Stimulated activated CD8-positive, alpha-beta memory T cell treated with anti-CD3 and anti-CD28 coated beads, Interleukin-7, amount 100 ng/mL, for 4 hours (primary cell): ENCODE measurements at regions not wholly inside any gene's neighbourhood (a gene's known extent, or its start where the extent isn't known, plus 50 kb on each side); places are given as distances from the start of the nearest gene placed in this dataset.

Source experiments
- DNase-seq, 2 donors: peaks; one replicate each; pipeline ENCODE4 v3.0.0-alpha.2; 2020; ENCODE audit warnings: low read depth in 2 of 2

DNA sequence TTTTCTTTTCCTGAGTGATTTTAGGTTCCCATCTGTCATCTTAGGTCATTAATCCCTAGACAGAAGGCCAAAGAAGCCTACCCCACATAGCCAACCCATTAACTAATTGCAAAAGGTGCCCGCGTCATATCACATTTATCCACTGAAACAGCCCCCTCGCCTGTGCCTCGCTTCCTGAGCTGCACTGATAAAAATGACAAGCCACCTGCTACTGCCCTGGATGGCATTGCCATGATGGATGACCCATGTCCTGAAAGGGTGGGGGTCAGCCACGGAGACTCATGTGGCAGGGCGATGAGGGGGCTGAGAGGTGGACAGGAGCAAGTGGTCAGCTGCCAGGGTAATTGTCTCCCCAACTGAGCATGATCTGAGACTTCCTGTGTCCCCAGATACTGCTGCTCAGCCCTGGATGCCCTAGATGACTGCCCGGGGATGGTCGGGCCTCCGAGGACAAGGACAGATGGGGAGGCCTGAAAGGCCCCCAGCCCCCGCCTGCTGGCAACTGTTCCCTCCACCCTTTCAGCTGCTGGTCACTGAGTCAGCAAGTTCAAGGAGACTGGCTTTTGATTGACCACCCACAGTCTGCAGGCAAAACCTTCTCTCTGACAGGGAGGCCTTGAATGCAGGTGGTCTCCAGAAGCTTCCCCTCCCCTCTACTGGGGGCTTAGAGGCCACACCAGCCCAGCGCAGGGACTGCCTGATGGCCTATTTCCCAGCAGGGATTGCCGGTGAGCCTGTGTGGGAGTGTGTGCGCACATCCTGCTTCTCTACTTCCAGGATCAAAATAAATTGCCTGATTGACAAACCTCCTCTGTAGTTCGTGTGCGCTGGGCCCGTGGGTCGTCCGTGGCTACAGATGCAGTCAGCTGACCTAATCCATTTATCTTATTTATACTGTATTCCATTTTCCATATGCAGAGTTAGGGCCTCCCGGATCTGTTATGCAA lies 496.3 kb downstream of the BCOR start:
- DNase-seq = no peak

DNA sequence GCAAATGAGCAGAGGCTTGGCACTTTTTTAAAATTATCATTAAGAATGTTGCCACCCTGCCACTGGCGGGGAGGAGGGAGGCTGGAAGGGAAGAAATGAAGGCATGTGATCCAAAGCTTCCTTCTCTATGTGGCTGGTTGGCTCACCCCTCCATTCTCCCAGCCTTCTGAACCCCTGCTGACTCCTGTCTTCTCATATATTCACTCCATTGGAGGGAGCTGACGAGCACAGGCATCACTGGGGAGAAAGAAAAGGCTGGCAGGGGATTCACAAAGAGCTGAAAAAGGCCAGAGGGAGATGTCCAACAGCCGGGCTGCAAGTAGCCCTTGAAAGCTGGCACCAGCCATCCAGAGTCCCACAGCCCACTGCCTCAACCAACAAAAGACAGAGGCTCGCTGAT lies 495.6 kb downstream of the BCOR start:
- no peak for DNase-seq

DNA sequence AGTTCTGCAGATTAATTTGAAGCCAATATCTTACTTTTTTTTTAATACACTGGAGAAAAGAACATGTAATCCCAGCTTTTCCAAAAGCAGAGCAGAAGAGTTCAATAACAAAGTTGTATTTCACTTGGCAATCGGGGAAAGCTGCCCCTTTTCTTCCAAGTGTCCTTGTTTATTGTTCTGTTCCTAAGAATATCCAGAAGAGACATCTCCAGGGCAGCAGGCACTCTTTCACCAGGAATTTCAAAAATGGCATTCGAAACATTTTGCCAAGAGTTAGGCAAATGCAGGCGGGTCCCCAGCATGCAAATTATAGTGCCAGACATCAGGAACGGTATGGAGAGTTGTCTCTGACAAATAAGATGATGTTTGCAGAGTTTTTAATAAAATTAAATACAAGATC lies 494.5 kb downstream of the BCOR start:
- no peak for DNase-seq

DNA sequence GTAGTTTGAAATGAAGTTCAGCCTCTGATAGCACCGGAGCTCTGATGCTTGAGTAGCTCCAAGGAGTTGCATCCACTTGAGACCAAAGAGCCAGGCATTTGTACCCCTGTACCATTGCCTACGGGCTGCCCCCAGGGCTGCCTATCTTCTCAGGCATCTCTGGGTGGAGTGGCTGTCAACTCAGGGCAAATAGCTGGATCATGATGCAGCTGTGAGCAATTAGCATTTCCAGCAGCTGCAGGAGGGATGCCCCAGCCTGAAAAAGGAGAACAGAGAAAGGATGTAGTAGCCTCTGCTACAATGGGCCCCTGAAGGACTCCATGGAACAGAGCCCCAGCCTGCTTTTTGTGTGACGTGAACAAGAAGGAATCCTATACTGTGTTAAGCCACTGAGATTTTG lies 492.6 kb downstream of the BCOR start:
- no peak for DNase-seq

DNA sequence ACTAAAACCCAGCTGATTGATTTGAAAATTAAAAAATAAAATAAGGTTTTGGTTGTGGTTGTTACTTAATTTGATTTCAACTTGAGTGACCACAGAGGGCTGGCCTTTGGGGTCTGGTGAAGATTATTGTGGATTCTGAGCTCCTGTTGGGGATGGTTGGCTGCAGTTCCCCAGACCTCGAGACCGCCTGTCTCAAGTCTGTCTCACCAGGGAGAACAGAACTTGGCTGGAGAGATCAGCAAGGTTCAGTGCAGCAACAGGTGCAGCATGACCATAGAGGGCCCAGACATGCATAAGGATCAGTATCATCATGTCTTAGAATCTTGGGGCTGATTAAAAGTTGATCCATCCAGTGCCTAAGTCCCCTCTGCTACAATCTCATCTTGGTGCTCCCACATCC lies 491.9 kb downstream of the BCOR start:
- DNase-seq = no peak

DNA sequence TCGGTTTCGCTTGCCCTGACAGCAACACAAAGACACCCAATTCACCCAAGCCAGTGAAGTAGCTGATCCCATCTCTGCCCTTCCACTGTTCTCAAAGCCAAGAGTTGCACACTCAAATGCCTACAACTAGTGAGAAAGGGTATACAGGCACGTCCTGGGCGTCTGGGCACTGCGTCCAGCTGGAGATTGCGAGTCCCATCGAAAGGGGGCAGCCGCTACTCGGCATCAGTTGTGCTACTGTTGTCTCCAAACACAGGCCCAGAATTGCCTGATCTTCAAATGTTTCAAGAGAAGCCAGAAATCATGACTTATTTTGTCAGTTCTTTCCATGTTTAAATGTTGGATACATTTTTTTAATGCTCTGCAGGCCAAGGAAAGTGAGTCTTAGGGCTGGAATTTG lies 487.8 kb downstream of the BCOR start:
- DNase-seq = no peak

DNA sequence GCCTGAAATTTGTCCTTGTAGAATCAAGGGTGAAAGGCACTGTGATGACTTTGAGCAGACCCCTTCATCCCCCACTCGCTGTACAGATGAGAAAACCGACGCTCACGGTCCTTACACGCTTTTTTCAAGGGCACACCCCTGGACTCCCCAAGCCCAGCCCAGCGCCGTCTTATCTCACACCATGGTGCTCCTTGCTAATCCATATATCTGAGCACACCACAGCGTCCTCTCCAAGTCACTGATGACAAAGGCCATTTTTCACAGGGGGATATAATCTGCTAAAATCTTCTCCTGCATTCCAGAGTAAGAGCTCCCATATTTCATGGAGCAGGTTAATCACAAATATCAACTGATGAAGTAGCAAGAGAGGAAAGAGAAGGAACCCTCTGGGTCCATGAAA lies 486.3 kb downstream of the BCOR start:
- DNase-seq = no peak

DNA sequence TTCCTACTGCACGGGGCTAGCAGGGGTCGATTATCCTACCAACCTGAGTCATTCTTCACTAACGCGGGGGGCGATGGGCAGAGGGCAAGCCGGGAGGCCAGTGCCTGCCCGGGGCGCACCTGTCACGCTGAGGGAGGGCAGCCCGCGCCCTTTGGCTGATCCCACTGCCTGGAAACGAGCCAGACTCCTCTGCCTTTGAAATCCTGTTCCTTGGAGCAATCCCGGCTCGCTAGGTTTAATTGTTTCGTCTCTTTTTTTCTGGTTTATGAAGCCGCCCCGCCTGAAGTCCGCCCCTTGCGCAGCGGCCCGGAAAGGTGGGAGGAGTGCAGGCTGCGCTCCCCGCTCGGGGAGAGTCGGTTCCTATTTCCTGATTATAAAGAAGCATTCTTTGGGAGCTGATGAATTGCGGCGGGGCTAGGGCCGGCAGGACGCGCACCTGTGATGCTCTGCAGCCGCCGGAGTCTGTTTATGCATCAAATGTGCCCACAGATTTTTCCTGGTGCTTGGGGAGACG lies 484.2 kb downstream of the BCOR start:
- no peak for DNase-seq

DNA sequence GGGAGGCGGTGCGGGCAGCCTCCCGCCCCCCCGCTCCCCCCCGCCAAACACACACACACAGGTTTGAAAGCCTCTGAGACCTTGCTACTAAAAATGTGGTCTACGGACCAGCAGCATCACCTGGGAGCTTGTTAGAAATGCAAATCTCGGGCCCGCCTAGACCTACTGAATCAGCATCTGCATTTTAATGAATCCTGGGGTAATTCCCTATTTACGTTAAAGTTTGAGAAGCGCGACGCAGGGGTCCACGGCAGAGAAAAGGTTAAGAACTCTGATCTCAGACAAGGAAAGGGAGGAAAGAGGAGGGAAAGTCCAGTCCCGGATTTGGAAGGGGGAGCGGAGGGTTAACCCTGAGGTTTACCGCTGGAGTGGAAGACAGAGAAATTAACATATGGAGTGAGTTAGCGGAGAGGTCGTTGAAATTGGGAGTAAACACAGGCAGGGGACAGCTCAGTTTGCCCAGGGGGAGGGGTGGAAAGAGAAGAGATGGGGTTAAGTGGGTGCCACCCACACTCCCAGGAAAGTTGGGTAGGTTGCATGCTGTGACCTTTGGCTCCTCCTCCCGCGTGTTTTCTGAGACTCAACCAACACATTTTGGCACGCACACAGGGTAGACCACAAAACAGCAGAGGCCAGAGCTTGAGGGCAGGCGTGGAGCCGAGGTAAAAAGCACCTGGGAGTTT lies 483.6 kb downstream of the BCOR start:
- DNase-seq = peak; percentile 62 to 75

DNA sequence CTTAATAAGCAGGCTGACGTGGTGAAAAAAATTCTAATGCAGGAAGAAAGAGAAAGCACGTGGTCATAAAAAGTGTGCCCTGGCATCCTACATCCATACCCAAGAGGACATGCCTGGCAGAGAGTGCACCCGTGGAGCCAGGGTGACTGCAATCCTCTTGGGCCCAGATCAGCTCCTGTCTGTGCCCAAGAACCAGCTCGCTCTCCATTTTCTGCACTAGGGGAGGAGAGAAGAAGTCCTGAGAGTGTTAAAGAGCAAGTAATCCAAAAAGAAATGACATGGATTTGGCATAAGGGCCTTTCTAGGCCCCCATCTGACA lies 483.1 kb downstream of the BCOR start:
- DNase-seq = no peak

DNA sequence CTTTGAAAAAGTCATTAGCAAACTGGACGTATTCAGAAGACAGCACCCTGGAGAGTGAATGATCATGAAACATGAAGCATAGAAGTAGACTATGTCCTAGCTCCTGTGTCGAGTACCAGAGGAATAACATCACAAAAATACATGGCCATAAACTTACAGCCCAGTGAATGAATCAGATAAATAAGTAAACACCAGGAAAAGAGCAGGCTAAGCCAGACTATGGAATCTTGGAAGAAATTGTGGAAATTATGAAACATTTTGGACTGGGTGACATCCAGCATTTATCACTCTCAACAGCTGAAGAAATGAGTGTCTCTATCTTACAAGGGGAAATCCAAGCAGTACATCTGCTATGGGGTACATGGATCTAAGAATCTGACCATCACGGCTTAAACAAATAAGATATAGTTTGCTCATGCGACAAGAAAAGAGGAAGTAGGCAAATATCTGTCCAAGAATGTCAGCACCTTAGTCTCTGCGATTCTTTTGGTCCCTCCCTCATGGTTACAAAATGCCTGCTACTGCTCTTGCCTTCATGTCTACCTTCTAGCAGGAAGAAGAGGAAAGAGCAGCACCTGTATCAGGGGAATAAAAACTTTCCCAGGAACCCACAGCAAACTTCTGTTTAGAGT lies 481.5 kb downstream of the BCOR start:
- no peak for DNase-seq

DNA sequence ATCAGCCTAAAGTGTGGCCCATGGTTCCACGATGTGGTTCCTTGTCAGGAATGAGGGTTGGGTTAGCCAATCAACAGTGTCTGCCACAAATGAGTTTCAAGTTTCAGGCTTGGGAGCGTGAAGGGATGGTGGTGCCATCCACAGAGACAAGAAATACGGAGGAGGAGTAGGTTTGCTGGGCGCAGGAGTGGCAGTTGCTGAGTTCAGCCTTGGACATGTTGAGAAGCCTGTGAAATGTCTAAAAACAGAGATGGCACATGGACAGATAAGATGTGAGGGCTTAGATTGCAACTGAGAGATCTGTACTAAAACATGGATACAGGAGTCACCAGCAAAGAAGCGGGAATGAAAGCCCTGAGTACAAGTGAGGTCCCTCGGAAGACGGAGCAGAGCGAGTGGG lies 481.0 kb downstream of the BCOR start:
- DNase-seq = no peak

DNA sequence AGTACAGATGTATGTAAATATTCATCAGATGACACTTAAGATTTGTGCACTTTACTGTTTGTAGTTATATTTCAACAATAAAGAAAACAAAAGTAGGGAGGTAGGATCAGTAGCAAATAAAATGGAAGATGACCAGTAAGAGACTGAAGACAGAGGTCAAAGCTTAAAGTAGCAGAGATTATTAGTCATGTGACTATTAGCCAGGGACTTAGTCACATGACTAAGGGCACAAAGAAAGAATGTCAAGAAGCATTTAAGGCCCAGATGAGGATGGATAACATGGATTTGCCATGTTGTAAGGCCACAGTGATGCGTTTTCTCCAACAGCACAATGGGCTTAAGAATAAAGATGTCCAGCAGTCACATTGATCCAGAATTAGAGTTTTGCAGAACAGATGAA lies 479.6 kb downstream of the BCOR start:
- no peak for DNase-seq

DNA sequence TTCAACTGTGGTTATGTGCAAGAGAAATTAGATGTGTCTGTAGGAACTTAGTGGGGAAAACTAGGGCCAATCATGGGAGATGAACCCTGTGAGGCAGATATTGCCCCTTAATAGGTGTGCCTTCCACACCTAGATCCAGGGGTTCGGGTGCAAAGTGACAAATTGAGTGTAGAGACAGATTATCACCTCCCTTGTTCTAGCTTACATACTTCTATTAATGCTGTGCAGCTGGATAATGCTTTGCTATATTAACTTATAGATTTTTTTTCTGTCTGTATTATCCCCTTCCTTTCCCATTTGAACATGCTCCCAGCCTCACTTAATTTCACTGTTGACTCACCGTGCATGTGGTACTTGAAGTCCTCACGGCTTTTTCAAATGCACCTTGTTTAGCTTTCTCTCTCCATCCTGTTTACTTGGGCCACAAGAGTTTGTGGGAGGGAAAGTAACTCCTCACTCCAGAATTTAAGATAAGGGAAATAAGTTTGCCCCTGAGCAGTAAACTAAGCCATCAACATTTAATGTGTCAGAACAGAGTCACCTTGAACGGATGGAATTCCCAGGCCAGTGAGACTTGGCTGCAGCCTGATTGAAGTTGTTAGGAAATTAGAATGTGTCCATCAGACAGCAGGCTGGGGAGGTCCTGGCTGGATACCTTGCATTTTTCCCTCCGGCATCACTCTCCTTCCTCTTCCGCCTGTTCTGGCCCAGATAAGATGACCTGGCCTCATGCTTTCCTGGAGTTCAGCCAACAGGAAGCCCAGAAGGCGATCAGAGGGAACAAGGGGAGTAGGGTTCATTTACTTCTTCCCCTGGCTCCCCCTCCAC lies 478.4 kb downstream of the BCOR start:
- DNase-seq = no peak

DNA sequence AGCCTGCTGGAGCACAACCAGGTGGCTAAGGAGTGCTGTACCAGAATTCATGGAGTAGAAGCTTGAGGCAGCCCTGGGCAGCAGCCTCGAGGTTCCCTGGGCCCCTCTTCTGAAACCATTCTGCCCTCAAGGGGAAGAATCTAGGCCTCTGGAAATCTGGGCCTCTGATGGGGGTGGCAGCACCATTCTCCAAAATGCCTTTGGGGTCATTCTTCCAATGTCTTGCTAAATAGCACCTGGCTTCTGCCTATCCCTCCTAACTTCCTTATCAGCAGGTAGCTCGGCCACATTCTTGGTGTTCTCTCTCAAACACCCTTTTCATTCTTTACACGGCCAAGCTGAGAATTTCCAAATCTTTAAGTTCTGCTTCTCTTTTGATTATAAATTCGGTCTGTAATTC lies 473.6 kb downstream of the BCOR start:
- DNase-seq = no peak

DNA sequence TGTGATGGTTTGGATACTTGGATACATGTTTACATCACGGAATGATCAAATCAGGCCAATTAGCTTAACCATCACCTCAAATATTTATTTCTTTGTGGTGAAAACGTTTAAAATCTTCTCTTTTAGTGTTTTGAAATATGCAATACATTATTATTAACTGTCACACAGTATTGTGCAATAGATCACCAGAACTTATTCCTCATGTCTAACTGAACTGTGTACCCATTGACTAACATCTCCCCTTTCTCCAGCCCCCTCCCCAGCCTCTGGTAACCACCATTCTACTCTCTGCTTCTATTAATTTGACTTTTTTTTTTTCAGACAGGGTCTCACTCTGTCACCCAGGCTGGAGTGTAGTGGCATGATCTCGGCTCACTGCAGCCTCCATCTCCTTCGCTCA lies 471.9 kb downstream of the BCOR start:
- no peak for DNase-seq

DNA sequence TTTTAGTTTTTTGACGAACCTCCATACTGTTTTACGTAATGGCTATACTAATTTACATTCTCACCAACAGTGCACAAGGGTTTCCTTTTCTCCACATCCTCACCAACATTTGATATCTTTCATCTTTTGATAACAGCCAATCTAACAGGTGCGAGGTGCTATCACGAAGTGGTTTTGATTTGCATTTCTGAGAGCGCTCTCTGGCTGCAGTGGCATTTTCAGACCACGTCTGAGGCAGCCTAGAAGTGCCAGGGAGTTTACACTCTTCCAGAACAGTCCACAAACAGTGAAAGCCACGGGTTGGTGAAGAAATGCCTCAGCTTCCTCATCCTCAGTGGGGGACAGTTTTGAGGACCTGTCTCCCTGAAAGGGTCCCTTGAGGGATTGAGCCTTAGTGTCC lies 471.0 kb downstream of the BCOR start:
- no peak for DNase-seq

DNA sequence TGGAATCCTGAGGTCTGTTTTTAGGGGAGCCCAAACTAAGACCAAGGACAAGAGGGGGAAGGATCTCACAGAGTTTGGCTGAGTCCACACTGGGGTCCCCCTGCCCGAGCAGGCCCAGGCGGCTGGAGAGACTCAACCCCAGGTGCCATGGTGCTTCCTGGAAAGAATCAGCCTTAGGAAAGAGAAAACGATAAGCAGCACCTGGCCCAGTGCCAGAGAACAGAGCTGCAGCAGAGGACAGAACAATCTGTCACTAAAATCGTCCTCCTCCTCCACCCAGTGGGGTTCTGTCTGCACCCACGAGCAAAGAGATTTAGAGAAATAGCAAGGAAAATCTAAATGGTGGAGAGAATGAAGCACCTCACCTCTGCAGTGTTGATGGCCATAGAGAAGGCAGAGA lies 470.5 kb downstream of the BCOR start:
- no peak for DNase-seq

DNA sequence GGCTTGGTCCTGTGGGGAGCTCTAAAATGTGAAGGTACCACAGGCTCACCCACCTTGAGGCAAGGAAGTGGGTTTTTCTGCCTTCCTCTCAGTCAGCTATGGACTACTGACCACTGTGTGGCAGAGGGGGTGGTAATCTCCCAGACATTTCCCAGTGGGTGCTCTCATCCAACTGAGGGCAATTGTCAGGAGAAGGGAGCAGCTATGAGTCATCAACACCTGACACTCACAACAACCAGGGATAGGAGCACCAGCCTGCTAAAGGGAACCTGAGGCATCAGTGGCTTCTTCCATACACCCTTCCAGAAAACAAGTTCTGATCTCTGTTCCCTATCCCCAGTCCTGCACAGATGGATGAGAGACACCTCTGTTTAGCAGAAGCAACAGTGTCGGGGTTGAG lies 468.8 kb downstream of the BCOR start:
- no peak for DNase-seq

DNA sequence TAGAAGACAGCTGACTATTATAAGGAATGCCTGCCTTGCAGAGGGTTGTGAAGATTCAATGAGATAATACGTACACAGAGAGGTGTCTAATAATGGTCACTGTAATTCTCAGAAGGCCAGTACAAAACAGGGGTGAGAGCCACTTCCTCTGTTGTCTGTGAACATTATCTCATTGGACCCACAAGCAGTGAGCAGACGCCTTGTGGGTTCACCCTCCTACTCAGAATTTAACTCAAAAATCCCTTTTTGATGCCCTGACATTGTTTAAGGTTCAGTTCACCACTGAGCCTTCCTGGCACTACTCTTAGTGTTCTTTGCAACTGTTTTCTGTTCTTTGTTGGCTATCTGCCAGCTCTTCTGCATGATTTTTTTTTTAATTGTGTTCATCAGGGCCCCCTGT lies 467.4 kb downstream of the BCOR start:
- no peak for DNase-seq

DNA sequence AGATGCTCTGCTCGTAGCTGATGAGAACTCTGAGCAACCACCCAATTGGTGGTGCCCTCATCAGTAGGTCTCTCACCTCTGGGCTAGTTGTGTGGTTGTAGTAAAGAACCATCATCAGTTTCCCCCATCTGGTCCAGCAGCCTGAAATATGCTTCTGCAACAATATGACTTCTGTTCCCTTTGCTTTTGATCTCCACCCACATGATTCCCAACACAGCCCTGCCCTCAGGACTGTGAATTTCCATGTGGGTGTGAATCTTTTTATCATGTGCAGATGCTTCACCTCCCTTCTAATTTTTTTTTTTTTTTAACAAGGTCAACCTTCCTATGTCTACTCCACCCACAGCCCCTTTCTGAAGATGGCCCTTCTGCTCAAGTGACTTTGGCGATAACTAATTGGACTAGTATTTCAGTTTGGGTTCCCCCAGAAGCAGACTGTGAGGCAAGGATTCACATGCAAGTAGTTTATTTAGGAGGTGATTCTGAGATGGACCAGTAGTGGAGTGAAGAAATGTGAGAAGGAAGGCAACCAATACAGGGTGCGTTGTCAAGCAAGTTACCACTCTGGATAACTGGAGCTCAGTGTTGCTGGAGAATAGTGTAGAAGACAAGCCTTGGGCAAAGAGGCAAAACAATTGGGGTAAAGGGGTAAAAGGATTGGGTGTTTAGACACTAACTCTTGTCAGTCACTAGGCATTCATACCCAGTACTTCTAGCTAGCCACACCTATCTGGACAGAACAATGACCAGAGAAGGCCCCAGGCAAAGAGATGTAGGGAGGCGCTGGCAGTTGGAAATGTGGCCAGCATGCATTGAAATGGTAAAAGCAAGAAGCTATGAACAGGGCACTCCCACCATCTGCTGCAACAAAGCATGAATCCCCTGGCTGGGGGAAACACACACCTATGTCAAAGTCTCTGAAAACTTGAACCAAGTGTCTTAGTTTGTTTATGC lies 466.2 kb downstream of the BCOR start:
- no peak for DNase-seq
